AG04450 (cell line): ENCODE measurements at regions not wholly inside any gene's neighbourhood (a gene's known extent, or its start where the extent isn't known, plus 50 kb on each side); places are given as distances from the start of the nearest gene placed in this dataset. TPM values are rescaled to one million over a fixed set of nuclear protein-coding genes. Genes with fewer than 3 reads are reported as not detected.

ENCODE experiments used
- CTCF ChIA-PET: fragments of 300-600, 350-600 bp; formaldehyde crosslinking; extraction: SDS; loops from one replicate; lab custom pipeline; 2022; ENCODE audit warnings: antibody characterized with exemption, inconsistent platforms; lab: Charles Lee
- POLR2A ChIA-PET: fragments of 350-600 bp; formaldehyde crosslinking; extraction: SDS; loops from one replicate; lab custom pipeline; 2021; ENCODE audit warnings: antibody characterized with exemption, inconsistent platforms; lab: Yijun Ruan, JAX
- DNase-seq: peaks from one replicate; pipeline ENCODE4 v3.0.0-alpha.2; 2011; ENCODE audit warnings: low read depth, low spot score
- H3K27ac ChIP-seq: one replicate; pipeline ENCODE4 v1.5.1; 2012; ENCODE audit warnings: low read depth, low read length, control low read depth
- H3K27me3 ChIP-seq: one replicate; pipeline ENCODE4 v1.6.0; 2012; ENCODE audit warnings: low read length; ENCODE audit not compliant: control insufficient read depth, insufficient read depth
- H3K4me3 ChIP-seq: 2 replicates; pipeline ENCODE4 v1.5.1; 2011; ENCODE audit warnings: mild to moderate bottlenecking, low read depth, low read length, control low read depth
- H3K9me3 ChIP-seq: 2 replicates; pipeline ENCODE4 v1.5.1; 2012; ENCODE audit warnings: low read length; ENCODE audit not compliant: control insufficient read depth, insufficient read depth
- small RNA-seq: library from RNA; depleted of rRNA; stranded (forward); fragments of <200 nt; gene quantifications from one replicate; pipeline ENCODE3, GENCODE V24; 2012; ENCODE audit warnings: low read depth; ENCODE audit not compliant: insufficient read length
- TF ChIP-seq, protein P1 (sequence below): IDR thresholded peaks from 2 replicates; pipeline ENCODE4 v1.5.1; 2011; ENCODE audit warnings: low read depth, low read length, control low read depth, inconsistent platforms

DNA sequence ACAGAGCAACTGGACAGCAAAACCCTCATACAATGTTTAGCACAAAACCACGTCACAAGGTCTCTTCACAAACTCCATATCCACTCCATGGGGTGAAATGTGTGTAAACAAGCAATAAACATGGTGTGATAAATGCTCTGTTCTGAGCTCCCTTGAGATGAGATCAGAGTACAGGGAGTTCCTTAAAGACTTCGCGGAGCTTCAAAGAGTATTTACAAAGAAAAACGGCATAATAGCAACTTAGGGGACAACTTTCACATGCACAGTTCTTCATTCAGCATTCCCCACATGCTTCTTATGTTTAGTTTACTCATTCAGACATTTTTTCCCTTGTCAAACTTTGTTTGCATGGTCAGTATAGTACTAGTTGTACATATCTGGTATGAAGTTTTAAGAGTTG, 52.5 kb upstream of the SUCLG2 start:
- Histone ChIP-seq H3K27ac (no peak overlapping the region), H3K9me3 (no peaks in the 10 kb centered on the region), H3K27me3 (no peaks in the 10 kb centered on the region), H3K4me3 (no peak overlapping the region)
- ChIA-PET POLR2A (no interaction called here), CTCF (no interaction called here)
- TF ChIP-seq, protein P1, sequence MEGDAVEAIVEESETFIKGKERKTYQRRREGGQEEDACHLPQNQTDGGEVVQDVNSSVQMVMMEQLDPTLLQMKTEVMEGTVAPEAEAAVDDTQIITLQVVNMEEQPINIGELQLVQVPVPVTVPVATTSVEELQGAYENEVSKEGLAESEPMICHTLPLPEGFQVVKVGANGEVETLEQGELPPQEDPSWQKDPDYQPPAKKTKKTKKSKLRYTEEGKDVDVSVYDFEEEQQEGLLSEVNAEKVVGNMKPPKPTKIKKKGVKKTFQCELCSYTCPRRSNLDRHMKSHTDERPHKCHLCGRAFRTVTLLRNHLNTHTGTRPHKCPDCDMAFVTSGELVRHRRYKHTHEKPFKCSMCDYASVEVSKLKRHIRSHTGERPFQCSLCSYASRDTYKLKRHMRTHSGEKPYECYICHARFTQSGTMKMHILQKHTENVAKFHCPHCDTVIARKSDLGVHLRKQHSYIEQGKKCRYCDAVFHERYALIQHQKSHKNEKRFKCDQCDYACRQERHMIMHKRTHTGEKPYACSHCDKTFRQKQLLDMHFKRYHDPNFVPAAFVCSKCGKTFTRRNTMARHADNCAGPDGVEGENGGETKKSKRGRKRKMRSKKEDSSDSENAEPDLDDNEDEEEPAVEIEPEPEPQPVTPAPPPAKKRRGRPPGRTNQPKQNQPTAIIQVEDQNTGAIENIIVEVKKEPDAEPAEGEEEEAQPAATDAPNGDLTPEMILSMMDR = no peak
- DNase-seq = no peak

DNA sequence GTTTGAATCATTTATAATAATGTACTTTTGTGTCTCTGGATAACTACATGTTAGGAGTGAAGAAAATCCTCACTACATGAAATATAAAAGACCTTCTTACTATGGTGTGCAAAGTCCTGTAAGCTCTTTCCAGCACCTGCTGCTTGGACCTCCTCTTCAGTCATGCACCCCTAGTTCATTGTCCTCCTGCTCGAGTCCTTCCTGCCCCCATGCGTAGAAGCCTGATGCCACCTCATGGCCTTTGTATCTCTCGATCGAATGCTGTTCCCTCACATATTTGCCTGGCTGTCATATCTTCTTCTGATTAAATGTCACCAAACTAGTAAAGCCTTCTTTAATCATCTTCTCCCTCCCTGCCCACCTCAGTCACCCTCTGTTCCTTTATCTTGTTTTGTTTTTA, 49.9 kb upstream of the SUCLG2 start:
- no peak overlapping the region for H3K4me3 ChIP-seq
- CTCF ChIA-PET = no interaction called here
- no peaks in the 10 kb centered on the region for H3K27me3 ChIP-seq
- TF ChIP-seq, protein P1 = no peak
- no peak overlapping the region for H3K27ac ChIP-seq
- no peaks in the 10 kb centered on the region for H3K9me3 ChIP-seq
- POLR2A ChIA-PET = no interaction called here
- no peak for DNase-seq

Small RNAs in the stretch of these regions (small RNA-seq; reads per million reads assigned to genes)
- gene AC107626.1 = not detected
